GM18498 (cell line): ENCODE measurements at regions not wholly inside any gene's neighbourhood (a gene's known extent, or its start where the extent isn't known, plus 50 kb on each side); places are given as distances from the start of the nearest gene placed in this dataset.

Source experiments
- ATAC-seq: cut with Tn5 transposase; IDR thresholded peaks from one replicate; pipeline ENCODE4 v1.9.1; 2021; ENCODE audit warnings: mild to moderate bottlenecking, moderate library complexity; ENCODE audit not compliant: unreplicated experiment

DNA sequence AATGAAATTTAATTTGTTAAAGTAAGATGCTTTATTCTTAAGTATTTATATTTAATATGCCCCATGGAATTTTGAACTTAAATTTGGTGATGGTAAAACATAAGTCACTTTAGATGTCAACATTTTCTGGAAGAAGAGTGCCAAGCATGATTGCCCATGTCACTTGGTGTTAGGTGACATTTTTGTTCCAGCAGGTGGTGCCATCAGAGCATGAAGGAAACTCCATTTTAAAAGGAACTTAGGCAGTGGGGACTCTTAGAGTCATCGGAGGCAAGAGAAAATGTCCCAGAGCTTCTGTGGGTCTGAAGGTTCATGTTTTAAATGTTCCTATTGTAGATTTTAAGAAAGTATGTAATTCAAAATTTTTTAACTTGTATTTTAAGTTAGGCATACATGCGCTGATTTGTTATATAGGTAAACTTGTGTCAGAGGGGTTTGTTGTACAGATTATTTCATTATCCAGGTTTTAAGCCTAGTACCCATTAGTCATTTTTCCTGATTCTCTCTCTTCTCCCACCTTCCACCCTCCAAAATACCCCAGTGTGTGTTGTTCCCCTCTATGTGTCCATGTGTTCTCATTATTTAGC lies 789.3 kb downstream of the SEMA5A start:
- no peak for ATAC-seq

DNA sequence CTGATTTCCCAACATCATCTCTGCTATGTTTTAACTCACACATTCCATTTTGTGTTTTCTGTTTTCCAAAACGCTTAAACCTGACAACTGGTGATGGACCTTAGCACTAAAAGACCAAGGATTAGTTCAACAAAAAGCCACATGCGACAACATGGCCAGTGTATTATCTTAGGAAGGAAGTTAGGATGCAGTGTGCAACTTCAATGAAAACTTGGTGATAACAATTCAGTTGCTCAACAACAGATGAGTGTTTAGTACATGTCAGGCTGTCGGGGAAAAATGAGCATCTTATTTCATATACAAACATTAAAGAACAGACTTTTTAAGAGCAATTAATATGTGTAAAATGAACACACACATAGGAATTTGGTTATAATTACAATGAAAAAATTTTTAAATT lies 780.0 kb downstream of the SEMA5A start:
- no peak for ATAC-seq

DNA sequence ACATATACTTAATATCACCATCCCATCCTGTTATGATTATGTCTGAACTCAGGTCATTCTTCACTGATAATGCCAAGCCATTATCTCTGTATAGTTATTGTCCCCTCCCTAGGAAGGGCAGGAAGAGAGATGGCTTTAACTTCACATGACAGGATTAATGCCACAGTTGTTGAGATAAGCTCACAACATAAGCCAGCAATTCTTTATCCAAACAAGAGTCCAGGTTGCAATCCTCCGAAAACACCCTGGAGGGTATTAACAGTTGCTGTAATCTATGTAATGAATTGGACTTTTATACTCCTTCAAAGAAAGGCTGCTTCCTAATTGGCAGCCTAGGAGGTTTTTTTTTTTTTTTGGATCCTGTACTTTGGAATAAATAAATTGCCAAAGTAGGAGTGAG lies 779.4 kb downstream of the SEMA5A start:
- no peak for ATAC-seq

DNA sequence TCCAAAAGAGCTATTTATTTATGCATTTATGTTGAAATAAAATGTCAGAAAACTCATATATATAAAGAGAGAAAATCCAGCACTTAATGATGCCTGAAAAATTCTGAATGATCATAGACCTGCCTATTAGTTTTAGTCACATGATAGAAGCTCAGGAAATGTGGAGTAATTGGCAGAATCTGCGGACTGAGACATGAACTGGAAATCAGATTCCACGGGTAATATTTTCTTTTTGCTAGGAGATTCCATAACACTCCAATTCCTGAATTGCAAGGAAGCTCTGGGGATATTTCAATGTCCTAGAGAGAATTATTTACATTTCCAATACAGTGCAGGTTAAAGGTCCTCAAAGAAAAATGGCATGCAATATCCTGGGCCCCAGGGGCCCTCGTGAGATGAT lies 778.8 kb downstream of the SEMA5A start:
- ATAC-seq: no peak

DNA sequence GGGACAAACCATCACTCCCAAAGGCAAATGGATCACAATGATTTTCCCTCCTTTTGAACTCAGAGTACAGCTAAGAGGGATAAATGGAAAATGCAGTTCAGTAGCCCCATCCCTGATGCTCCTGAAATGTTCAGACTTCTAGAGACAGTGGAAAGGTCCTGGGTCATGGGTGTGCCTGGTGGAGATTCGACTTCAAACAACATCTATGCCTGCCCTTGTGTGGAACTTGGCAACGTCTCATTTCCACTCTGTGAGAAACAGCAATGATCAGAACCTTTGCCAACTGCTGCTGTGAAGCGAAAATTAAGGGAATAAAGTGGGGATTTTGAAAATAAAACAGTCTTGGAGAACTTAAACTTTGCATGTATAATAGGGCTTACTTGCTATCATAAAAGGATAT lies 778.1 kb downstream of the SEMA5A start:
- ATAC-seq: no peak

DNA sequence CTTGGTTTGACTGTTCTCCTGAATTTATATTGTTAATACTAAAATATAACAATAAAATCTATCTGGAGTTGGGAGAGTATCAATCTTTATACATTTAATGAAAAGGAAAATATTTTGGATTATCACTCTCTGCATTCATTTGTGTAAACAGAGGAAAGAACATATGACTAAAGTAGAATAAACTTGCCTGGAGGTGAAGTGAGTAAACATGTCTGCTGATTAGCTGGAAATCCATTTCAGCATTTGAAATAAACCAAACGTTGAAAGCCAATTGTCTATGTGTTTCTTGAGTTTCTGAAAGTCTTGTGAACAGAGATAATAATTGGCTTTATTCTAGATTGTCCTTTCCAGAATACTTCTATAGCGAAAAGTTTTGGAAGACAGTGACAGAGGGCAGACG lies 776.2 kb downstream of the SEMA5A start:
- ATAC-seq: no peak

DNA sequence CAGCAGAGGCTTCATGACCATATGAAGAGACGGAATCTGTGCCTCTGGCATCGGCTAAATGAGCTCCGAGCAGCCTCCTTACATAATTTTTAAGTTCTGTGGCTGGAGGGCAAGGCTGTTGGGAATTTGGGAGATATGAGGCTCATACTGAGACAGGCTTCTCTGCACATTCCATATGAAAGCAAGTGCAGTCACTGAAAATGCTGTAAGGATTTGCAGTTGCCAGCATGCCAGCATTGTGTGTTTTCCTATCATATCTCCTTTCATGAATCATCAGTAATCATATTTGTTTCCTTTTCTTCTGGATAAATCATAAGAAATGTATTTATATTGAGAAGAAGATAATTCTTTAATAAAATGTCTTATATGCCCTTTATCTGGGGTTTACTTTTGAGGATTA lies 775.4 kb downstream of the SEMA5A start:
- no peak for ATAC-seq

DNA sequence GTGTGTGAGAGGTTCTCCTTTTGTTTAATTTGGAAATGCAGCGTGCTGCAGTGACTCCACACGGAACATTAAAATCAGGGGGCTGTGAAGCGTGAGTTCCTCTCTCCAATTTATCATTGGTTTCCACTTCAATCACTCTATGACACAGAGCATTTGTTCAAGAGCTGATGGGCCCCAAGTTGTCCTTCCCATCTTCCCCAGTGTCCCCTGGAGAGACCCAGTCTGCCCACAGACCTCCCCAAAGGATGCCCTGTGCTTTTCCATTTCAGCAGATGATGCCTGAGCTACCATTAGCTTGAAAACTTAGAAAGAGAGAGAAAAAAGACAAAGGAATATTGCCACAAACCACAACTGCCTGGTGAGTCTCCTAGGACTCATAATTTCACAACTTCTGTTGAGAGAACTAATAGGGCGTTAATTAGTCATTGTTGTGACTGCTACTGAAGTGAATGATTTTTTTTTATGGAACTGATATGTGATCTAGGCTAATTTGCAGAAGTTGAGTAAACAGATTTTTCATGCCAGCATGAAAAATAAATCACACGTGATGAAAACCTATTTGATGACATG lies 772.7 kb downstream of the SEMA5A start:
- no peak for ATAC-seq

DNA sequence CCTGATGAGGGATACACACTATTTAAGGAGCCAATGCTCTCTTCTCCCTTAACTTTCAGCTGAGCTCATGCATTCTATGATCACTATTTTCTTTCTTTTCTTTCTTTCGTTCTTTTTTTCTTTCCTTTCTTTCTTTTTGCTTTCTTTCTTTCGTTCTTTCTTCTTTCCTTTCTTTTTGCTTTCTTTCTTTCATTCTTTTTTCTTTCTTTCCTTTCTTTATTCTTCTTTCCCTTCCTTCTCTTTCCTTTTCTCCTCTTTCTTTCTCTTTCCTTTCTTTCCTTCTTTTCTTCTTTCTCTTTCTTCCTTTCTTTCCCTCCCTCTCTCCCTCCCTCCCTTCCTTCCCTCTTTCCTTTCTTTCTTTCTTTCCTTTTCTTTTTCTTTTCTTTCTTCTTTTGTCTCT lies 761.2 kb downstream of the SEMA5A start:
- no peak for ATAC-seq

DNA sequence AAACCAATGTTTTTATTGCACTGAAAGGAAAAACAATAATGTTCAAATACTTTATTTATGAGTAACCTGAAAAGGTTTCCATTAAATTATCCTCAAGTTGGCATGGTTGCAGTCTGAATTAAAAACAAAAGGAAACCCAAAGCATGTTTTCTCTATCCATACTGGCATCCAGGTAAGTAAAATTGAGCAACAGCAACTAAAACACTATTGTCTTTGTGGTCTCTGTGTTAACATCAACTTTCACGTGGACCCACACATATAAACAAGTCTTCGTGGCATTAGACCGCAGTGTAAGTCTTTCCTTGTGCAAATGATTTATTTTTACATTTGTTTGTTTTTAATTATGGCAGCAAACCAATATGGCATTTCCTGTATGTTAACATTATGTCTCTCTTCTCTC lies 757.6 kb downstream of the SEMA5A start:
- ATAC-seq: no peak

DNA sequence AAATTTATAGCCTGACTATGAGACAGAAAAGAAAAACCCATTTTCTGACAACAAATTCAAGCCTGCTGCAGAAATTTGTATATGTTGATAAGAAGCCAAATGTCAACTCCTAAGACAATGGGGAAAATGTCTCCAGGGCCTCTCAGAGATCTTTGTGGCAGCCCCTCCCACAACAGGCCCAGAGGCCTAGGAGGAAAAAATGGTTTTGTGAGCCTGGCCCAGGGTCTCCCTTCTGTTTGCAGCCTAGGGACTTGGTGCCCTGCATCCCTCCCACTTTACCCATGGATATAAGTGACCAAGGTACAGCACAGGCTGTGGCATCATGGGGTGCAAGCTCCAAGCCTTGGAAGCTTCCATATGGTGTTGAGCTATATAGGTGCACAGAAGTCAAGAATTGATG lies 740.2 kb downstream of the SEMA5A start:
- no peak for ATAC-seq

DNA sequence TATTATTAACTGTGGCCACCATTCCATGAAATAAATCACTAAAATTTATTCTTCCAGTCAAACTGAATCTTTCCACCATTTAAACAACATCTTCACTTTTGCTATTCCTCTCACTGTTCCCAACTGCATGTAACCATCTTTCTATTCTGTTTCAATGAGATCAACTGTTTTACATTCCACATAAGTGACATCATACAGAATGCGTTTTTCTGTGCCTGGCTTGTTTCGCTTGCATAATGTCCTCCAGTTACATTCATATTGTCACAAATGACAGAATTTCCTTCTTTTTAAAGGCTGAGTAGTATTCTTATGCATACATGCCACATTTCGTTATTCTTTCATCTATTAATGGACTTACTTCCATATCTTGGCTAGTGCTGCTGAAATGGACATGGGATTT lies 738.2 kb downstream of the SEMA5A start:
- ATAC-seq: no peak

DNA sequence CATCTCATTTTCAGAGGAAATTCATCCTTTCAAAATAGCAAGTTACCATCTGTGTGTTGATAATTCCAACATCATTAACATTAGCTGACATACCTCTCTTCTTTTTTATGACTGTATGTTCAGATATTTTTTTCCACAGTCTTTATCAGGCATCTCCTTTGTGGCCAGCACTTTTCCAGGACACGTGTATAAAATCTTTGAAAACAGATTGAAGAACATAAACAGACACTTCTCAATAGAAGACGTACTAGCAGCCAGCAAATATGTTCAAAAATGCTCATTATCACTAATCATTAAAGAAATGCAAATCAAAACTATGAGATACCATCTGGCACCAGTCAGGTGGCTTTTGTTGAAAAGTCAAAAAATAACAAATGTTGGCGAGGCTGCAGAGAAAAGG lies 734.3 kb downstream of the SEMA5A start:
- ATAC-seq: no peak

DNA sequence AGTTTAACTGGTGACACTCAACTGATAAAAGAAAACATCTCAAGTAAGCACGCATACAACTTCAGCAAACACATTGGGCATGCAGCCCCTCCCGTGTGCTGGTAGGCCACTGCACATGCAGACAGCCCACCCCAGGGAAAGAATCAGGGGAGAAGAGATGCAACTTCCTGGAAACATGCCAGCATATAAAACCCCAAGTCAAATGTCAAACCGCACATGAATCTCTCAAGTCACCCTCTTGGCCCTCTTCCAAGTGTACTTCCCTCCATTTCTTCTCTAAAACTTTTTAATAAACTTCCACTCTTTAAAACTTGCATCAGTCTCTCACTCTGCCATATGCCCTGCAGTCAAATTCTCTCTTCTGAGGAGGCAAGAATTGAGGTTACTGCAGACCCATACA lies 732.7 kb downstream of the SEMA5A start:
- ATAC-seq: no peak

DNA sequence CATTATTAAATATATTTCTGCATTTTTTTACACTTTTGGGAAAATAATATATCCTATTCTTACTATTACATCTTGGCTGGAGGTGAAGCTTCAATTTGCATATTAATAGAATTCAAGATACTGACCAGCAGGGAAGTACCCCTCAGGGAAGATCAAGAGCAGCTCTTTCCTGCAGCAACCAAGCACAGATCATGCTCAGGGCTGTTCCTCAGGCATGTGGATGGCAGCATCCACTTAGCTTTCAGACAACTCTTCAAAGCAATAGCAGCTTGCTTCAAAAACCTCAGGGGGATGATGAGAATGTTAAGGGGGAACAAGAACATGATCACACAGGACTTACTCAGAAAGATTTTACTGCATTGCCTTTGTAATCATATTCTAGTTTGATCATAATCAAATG lies 731.8 kb downstream of the SEMA5A start:
- no peak for ATAC-seq

DNA sequence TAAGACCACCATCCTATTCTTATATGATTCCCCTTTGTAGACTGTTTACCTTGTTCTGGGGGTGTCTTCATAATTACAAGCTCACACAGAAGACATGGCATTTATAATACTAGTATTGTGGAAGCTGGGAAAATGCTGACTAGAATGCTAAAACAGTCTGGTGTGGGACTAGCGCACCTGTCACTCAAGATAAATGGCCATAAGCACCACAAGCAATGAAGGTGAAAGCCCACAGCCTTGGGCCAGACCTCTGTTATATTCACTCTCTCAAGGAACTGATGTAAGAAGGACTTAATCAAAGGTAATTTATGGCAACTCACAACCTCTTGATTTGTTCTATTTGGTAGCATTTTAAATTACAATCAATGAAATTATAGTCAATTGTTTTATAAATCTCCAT lies 721.5 kb downstream of the SEMA5A start:
- ATAC-seq: no peak

DNA sequence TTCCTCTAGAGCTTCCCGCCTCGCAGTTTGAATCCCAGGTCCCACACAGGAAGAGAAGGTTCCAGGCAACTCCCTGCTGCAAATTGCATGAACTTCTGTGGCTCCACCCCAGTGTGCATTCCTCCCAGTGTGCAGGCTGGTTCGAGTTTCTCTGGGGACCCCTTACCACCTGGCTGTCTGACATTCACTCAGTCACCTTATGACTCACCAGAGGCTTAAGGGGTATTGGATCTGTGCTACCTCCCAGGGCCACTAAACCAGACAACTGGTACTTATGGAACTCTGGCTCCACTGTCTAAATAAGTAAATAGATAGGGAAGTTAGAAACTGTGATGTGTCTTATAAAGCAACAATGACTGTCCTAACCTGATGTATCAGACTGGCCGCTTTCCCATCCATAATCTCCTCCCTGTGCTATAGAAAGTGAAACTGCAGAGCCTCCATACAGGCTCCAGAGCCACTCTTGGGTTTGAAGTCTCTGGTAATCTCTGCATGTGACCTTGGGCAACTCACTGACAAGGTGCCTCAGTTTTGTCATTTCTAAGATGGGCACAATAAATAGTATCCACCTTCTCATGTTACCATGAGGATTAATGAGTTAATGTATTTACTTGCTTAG lies 720.6 kb downstream of the SEMA5A start:
- ATAC-seq: no peak

DNA sequence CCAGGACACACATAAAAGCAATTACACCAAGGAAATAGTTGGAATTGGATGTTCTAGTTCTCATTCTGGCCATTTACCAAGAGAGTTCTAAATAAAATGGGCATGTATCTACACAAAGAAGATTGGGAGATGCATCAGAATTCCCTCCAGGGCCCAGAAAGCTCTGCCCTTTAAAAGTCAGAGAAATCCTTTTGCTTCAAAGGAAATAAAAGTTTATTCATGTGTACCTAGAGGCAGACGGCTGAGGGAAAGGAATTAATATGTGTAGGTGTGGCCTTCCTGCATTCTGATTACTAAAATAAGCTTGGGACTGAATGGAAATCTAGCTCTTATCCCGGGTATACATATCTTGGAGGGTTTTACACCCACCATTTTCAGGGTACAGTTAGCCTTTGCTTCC lies 719.4 kb downstream of the SEMA5A start:
- ATAC-seq: no peak

DNA sequence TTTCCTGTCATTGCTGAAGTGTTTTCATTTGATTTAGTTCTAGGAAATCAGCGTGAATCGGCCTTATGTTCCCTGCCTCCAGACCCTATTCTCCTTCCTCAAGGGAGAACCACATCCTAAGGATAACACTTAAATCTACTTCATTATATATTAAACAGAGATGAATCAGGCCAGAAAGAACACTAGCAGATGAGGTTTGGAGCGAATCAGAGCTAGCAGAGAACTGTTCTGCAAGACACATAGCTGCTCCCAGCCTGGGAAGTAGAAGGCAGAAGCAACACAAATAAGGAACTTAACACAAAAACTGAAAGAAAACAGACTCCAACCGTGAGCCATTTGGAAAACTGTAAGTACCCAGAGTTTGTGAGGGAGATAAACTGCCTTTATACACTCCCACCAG lies 718.2 kb downstream of the SEMA5A start:
- no peak for ATAC-seq

DNA sequence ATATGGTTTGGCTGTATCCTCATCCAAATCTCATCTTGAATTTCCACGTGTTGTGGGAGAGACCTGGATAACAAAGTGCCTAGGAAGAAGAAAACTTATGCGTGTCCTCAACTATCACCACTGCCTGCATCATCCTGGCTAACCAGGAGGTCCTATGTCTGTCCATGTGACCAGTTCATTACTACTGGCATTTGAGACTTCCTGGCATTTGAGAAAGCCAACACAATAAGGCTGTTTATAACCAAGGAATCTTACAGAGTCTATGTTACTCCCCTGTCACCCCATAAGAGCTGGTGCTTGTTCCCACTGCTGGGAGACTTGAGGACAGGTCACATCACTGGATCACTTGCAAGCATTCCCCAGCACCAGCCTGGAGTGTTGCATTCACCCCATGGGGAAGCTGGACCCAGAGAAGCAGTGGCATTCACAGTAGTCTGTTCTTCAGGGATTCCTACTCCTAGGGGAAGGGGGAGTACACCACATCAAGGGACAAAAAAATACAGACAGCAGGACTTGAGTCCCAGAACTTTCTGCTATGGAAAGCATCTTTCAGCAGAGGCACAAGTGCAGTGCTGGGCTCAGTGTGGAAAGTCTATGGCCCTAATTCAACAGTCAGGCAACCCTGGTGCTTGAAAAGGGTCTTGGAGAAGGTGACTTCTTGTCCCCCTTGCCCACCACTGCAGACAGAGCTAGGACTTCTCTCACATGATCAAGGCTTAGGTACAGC lies 717.1 kb downstream of the SEMA5A start:
- no peak for ATAC-seq

DNA sequence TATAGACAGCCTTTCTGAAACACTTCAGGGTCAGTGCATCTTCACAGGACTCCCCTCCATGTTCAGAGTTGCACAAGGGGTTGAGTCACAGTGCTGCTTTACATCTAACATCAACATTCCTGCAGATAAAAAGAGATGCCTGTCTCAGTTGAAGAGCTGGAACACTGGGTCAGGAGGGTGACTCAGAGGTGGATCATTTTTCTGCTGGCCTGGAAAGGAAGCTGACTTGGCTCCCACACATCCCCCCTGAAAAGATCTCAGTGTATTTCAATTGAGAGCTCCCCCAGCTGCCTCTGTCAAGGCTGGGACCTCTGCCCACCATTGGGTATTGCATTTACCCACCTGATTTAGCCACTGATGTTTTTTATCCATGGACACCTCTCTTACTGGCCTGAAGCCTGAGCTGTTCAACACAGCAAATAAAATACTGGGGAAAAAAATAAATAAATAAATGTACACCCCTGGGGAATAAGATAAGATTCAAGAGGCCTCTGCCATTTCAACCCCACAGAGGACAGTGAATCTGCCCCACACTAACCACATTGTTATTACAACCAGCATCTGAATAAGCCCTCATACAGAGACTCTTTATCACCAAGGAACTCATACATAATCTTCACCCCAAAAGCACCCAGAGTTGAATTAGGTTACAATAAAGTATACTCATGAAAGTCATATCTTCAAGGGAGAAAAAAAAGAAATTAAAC lies 716.4 kb downstream of the SEMA5A start:
- ATAC-seq: no peak

DNA sequence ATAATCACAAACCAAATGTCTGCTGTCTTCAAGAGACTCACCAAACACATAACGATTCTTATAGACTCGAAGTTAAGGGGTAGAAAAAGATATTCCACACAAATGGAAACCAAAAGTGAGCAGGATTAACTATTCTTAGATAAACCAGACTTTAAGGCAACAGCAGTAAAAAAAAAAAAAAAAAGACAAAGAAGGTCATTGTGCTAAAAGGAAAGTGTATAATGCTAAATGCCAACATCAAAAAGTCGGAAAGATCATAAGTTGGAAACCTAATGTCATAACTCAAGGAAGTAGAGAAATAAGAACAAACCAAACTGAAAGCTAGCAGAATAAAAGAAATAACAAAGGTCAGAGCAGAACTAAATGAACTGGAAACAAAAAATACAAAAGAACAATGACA lies 714.6 kb downstream of the SEMA5A start:
- ATAC-seq: no peak
